HS-27A (cell line): ENCODE measurements at regions not wholly inside any gene's neighbourhood (a gene's known extent, or its start where the extent isn't known, plus 50 kb on each side); places are given as distances from the start of the nearest gene placed in this dataset.

Experiments used
- DNase-seq: peaks from one replicate; pipeline ENCODE4 v3.0.0-alpha.2; 2012; ENCODE audit warnings: low read depth, missing footprints

GRCh38 chr11:115926138-115926537, 421.9 kb upstream of the CADM1 start:
- no peak for DNase-seq

GRCh38 chr11:115925568-115926090, 421.4 kb upstream of the CADM1 start:
- no peak for DNase-seq

GRCh38 chr11:115924744-115925567, 420.7 kb upstream of the CADM1 start:
- no peak for DNase-seq

- DNase-seq = no peak
These were observed 418.7 kb upstream of the CADM1 start for GRCh38 chr11:115922876-115923275.

- no peak for DNase-seq
These were observed 417.8 kb upstream of the CADM1 start for GRCh38 chr11:115921986-115922385.

GRCh38 chr11:115921540-115921939, 417.3 kb upstream of the CADM1 start:
- no peak for DNase-seq

- DNase-seq = no peak
These were observed 416.7 kb upstream of the CADM1 start for GRCh38 chr11:115920841-115921480.

- no peak for DNase-seq
These were observed 415.9 kb upstream of the CADM1 start for GRCh38 chr11:115920092-115920461.

- DNase-seq = no peak
These were observed 415.3 kb upstream of the CADM1 start for GRCh38 chr11:115919341-115920091.

- no peak for DNase-seq
These were observed 414.4 kb upstream of the CADM1 start for GRCh38 chr11:115918576-115918975.

GRCh38 chr11:115916608-115917007, 412.4 kb upstream of the CADM1 start:
- no peak for DNase-seq

- DNase-seq = no peak
These were observed 408.3 kb upstream of the CADM1 start for GRCh38 chr11:115912484-115912945.

- no peak for DNase-seq
These were observed 407.6 kb upstream of the CADM1 start for GRCh38 chr11:115911613-115912346.

GRCh38 chr11:115910379-115910778, 406.2 kb upstream of the CADM1 start:
- DNase-seq = no peak

- no peak for DNase-seq
These were observed 402.0 kb upstream of the CADM1 start for GRCh38 chr11:115906171-115906570.

- DNase-seq = no peak
These were observed 401.3 kb upstream of the CADM1 start for GRCh38 chr11:115905341-115906000.

- DNase-seq = no peak
These were observed 399.0 kb upstream of the CADM1 start for GRCh38 chr11:115903179-115903578.

GRCh38 chr11:115901069-115901468, 396.9 kb upstream of the CADM1 start:
- no peak for DNase-seq

GRCh38 chr11:115900111-115900510, 395.9 kb upstream of the CADM1 start:
- no peak for DNase-seq

- DNase-seq = no peak
These were observed 393.5 kb upstream of the CADM1 start for GRCh38 chr11:115897707-115898106.

- DNase-seq = no peak
These were observed 391.9 kb upstream of the CADM1 start for GRCh38 chr11:115896084-115896483.
